T-helper 17 cell (primary cell): ENCODE measurements at regions not wholly inside any gene's neighbourhood (a gene's known extent, or its start where the extent isn't known, plus 50 kb on each side); places are given as distances from the start of the nearest gene placed in this dataset.

Source experiments
- ATAC-seq: fragments of 150-1000 bp; cut with Tn5 transposase; 2 replicates; pipeline ENCODE4 v1.10.0; 2021; ENCODE audit warnings: mild to moderate bottlenecking, moderate library complexity
- DNase-seq, 3 donors: peaks; one replicate each; pipeline versions ENCODE4 v3.0.0 to v3.0.0-alpha.2; 2020 to 2021
- H3K9me3 ChIP-seq: one replicate; pipeline ENCODE4 v1.7.0; 2013; ENCODE audit warnings: low read length, mild to moderate bottlenecking; ENCODE audit not compliant: control insufficient read depth, poor library complexity, severe bottlenecking
- H3K27ac Mint-ChIP-seq: one replicate; pipeline ENCODE4 v1.8.0; 2022; ENCODE audit warnings: mild to moderate bottlenecking, moderate library complexity, mixed read lengths
- H3K27me3 Mint-ChIP-seq: one replicate; pipeline ENCODE4 v1.8.0; 2022; ENCODE audit warnings: mixed read lengths
- H3K36me3 Mint-ChIP-seq: one replicate; pipeline ENCODE4 v1.8.0; 2022; ENCODE audit warnings: low read depth, mixed read lengths
- H3K4me1 Mint-ChIP-seq: one replicate; pipeline ENCODE4 v1.8.0; 2022; ENCODE audit warnings: mild to moderate bottlenecking, mixed read lengths
- H3K4me3 Mint-ChIP-seq: one replicate; pipeline ENCODE4 v1.8.0; 2022; ENCODE audit warnings: mild to moderate bottlenecking, moderate library complexity, mixed read lengths

DNA sequence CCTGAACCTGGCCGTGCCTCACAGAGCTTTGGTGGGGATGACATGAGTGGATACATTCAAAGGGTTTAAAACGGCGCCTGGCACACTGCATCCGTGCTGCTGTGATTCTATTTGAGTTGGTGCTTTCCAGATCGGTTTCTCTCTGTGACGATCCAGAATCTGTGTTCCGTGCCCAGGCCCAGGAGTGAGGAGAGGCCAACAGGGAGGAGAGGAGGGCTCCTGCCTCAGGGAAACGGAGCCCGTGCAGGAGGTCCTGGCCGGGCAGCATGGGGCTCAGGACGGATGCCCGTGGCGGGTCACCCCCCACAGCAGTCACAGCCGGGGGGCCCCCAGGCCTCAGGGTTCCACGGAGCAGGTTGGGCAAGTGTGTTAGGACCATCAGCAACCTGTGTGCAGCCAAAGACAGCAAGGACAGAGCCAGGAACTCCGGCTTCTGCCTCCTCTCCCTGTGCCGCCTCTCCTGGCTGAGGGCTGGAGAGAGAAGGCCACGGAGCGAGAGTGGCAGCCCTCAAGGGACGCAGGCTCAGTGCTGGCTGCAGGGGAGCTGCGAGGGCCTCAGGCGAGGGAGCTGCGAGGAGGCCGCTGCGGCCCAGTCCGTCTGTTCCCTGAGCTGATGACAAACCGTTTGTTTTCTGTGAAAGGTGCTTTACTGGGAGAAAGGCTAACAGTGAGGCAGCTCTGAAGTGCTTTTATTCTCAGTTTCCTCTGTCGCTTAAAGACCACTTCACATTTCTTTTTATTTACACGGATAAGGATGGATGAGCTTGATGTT lies 99.3 kb downstream of the METRNL start:
- DNase-seq (no peak), ATAC-seq (no peak)
- Mint-ChIP-seq H3K27ac (no peak overlapping the region), H3K4me3 (no peak overlapping the region), H3K4me1 (peaks cover 2% of the 10 kb centered on the region), H3K36me3 (no peaks in the 10 kb centered on the region), H3K27me3 (no peaks in the 10 kb centered on the region)
- no peaks in the 10 kb centered on the region for H3K9me3 ChIP-seq

GRCh38 chr17:83179374-83179773 lies 100.0 kb downstream of the METRNL start:
- no peak for ATAC-seq
- no peak for DNase-seq
- no peaks in the 10 kb centered on the region for H3K27me3 Mint-ChIP-seq
- H3K27ac Mint-ChIP-seq: no peak overlapping the region
- peaks cover 2% of the 10 kb centered on the region for H3K4me1 Mint-ChIP-seq
- no peaks in the 10 kb centered on the region for H3K36me3 Mint-ChIP-seq
- no peak overlapping the region for H3K4me3 Mint-ChIP-seq
- no peaks in the 10 kb centered on the region for H3K9me3 ChIP-seq

GRCh38 chr17:83179811-83180210 lies 100.4 kb downstream of the METRNL start:
- H3K36me3 Mint-ChIP-seq: no peaks in the 10 kb centered on the region
- ATAC-seq (no peak), DNase-seq (no peak)
- H3K4me3 Mint-ChIP-seq: no peak overlapping the region
- H3K4me1 Mint-ChIP-seq: peaks cover 2% of the 10 kb centered on the region
- H3K9me3 ChIP-seq: no peaks in the 10 kb centered on the region
- no peak overlapping the region for H3K27ac Mint-ChIP-seq
- H3K27me3 Mint-ChIP-seq: no peaks in the 10 kb centered on the region

GRCh38 chr17:83180264-83180995 lies 101.0 kb downstream of the METRNL start:
- no peaks in the 10 kb centered on the region for H3K9me3 ChIP-seq
- DNase-seq (no peak), ATAC-seq (no peak)
- Mint-ChIP-seq H3K4me1 (peaks cover 2% of the 10 kb centered on the region), H3K27ac (no peak overlapping the region), H3K4me3 (peak overlapping the region; percentile 49), H3K36me3 (no peaks in the 10 kb centered on the region), H3K27me3 (no peaks in the 10 kb centered on the region)

- no peak overlapping the region for H3K27ac Mint-ChIP-seq
- H3K4me3 Mint-ChIP-seq: no peak overlapping the region
- H3K9me3 ChIP-seq: no peaks in the 10 kb centered on the region
- no peaks in the 10 kb centered on the region for H3K36me3 Mint-ChIP-seq
- peaks cover 4% of the 10 kb centered on the region for H3K4me1 Mint-ChIP-seq
- ATAC-seq: no peak
- DNase-seq: no peak
- no peaks in the 10 kb centered on the region for H3K27me3 Mint-ChIP-seq
These were observed 101.6 kb downstream of the METRNL start for GRCh38 chr17:83180996-83181481.

- no peaks in the 10 kb centered on the region for H3K9me3 ChIP-seq
- no peak for ATAC-seq
- Mint-ChIP-seq H3K4me1 (peaks cover 7% of the 10 kb centered on the region), H3K27me3 (no peaks in the 10 kb centered on the region), H3K36me3 (no peaks in the 10 kb centered on the region), H3K4me3 (no peak overlapping the region), H3K27ac (no peak overlapping the region)
- no peak for DNase-seq
These were observed 102.7 kb downstream of the METRNL start for GRCh38 chr17:83181991-83182619.

DNA sequence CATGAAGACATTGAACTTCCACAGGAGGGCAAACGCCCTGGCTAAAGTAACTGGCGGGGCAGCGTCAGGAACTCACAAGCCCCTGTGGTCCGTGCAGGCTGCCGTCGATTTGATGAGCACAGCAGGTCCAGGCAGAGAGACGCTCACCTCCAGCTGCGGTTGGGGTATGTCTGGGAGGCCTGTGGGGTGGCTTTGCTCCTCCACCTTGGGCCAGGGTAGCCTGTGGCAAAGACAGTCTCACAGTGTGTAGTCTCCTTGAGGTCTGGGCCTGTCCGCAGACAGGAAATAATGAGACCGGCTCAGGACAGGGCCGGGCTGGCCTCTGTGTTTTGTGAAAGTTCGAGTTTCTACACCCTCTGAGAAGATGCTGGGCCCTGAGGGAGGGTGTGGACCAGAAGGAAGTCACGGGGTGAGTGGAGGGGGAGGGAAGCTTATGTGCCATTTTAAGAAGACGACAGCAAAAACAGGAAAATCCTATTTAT lies 103.3 kb downstream of the METRNL start:
- Mint-ChIP-seq H3K36me3 (no peaks in the 10 kb centered on the region), H3K27me3 (no peaks in the 10 kb centered on the region), H3K4me1 (peaks cover 9% of the 10 kb centered on the region), H3K4me3 (no peak overlapping the region), H3K27ac (no peak overlapping the region)
- no peaks in the 10 kb centered on the region for H3K9me3 ChIP-seq
- ATAC-seq (no peak), DNase-seq (no peak)

- no peak for DNase-seq
These were observed 103.9 kb downstream of the METRNL start for GRCh38 chr17:83183145-83183948.

DNA sequence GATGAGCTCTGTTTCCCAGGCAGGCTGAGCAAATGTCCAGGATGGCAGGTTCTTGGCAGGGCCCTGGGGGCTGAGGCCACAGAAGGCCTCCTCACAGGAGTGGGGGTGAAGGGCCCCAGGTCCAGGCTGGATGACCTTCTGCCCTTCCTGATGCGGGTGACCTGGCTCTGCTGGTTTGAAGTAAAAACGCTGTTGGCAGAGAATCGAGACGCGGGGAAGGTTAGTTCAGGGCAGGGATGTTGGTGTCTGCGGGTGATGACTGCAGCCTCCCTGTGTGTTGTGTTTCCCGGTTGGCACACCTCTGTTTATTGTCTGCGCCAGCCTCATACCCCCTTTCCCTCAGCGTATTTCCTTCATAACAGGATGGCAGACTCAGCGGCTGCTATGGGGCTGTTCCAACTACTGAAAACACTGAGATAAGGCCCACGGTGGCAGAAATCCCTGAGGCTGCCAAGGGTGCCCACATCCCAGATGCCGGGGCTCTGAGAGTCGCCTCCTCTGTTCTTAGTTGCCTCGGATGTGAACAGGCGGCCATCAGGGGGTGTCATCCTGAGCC lies 104.6 kb downstream of the METRNL start:
- H3K4me1 Mint-ChIP-seq: peaks cover 11% of the 10 kb centered on the region
- H3K27ac Mint-ChIP-seq: no peak overlapping the region
- no peaks in the 10 kb centered on the region for H3K36me3 Mint-ChIP-seq
- H3K9me3 ChIP-seq: no peaks in the 10 kb centered on the region
- DNase-seq: no peak
- H3K4me3 Mint-ChIP-seq: no peak overlapping the region
- ATAC-seq: no peak
- H3K27me3 Mint-ChIP-seq: no peaks in the 10 kb centered on the region

More at GRCh38 chr17:83183145-83183948, 103.9 kb downstream of the METRNL start:
- no peak for ATAC-seq
- Mint-ChIP-seq H3K4me1 (peaks cover 9% of the 10 kb centered on the region), H3K27me3 (no peaks in the 10 kb centered on the region), H3K27ac (no peak overlapping the region), H3K36me3 (no peaks in the 10 kb centered on the region), H3K4me3 (no peak overlapping the region)
- H3K9me3 ChIP-seq: no peaks in the 10 kb centered on the region

GRCh38 chr17:83185023-83186002 lies 105.9 kb downstream of the METRNL start:
- DNase-seq (no peak), ATAC-seq (no peak)
- H3K36me3 Mint-ChIP-seq: no peaks in the 10 kb centered on the region
- no peak overlapping the region for H3K4me3 Mint-ChIP-seq
- H3K9me3 ChIP-seq: no peaks in the 10 kb centered on the region
- no peak overlapping the region for H3K27ac Mint-ChIP-seq
- no peaks in the 10 kb centered on the region for H3K27me3 Mint-ChIP-seq
- peaks cover 11% of the 10 kb centered on the region for H3K4me1 Mint-ChIP-seq

DNA sequence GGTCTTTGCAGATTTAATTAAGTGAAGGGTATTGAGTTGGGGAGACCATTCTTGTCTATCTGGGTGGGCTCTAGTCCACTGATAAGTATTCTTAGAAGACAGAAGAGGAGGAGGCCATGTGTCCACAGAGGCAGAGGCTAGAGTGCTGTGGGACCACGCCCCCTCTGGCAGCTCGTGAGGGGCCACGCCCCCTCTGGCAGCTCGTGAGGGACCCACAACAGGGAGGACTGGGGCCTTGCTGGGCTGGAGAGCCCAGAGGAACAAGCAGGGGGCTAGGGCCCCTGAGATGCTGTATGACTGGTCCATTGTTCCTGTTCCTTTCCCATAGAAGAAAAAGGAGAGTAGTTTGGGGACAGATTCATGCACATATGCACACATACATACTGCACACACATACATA lies 106.8 kb downstream of the METRNL start:
- H3K9me3 ChIP-seq: no peaks in the 10 kb centered on the region
- no peak overlapping the region for H3K27ac Mint-ChIP-seq
- no peaks in the 10 kb centered on the region for H3K36me3 Mint-ChIP-seq
- no peak overlapping the region for H3K4me3 Mint-ChIP-seq
- H3K27me3 Mint-ChIP-seq: no peaks in the 10 kb centered on the region
- H3K4me1 Mint-ChIP-seq: peaks cover 15% of the 10 kb centered on the region
- DNase-seq (no peak), ATAC-seq (no peak)
